ENCODE measurements at regions not wholly inside any gene's neighbourhood (a gene's known extent, or its start where the extent isn't known, plus 50 kb on each side); places are given as distances from the start of the nearest gene placed in this dataset.

DNA sequence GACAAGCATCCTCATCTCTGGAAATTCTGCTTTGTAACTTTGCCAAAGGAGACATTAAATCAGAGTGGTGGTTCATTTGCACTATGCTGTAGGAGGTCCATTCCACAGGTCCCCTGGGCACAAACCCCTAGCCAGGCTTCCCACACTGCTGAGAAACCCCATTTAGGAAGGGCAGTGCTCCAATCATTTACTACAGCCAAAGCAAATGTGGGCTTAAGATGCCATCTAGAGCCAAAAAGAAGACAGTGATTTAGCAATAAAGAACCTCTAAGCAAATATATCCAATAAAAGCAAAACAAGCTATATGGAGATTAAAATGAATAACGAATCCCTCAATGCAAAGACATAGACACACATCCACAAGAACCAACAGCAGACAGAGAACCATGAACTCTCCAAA lies 129.0 kb upstream of the ALDH1B1 start:
- TF ChIP-seq, protein P1, sequence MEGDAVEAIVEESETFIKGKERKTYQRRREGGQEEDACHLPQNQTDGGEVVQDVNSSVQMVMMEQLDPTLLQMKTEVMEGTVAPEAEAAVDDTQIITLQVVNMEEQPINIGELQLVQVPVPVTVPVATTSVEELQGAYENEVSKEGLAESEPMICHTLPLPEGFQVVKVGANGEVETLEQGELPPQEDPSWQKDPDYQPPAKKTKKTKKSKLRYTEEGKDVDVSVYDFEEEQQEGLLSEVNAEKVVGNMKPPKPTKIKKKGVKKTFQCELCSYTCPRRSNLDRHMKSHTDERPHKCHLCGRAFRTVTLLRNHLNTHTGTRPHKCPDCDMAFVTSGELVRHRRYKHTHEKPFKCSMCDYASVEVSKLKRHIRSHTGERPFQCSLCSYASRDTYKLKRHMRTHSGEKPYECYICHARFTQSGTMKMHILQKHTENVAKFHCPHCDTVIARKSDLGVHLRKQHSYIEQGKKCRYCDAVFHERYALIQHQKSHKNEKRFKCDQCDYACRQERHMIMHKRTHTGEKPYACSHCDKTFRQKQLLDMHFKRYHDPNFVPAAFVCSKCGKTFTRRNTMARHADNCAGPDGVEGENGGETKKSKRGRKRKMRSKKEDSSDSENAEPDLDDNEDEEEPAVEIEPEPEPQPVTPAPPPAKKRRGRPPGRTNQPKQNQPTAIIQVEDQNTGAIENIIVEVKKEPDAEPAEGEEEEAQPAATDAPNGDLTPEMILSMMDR (IDR thresholded peaks at IDR 0.05): peak; percentile 35
- TF ChIP-seq, protein P2, sequence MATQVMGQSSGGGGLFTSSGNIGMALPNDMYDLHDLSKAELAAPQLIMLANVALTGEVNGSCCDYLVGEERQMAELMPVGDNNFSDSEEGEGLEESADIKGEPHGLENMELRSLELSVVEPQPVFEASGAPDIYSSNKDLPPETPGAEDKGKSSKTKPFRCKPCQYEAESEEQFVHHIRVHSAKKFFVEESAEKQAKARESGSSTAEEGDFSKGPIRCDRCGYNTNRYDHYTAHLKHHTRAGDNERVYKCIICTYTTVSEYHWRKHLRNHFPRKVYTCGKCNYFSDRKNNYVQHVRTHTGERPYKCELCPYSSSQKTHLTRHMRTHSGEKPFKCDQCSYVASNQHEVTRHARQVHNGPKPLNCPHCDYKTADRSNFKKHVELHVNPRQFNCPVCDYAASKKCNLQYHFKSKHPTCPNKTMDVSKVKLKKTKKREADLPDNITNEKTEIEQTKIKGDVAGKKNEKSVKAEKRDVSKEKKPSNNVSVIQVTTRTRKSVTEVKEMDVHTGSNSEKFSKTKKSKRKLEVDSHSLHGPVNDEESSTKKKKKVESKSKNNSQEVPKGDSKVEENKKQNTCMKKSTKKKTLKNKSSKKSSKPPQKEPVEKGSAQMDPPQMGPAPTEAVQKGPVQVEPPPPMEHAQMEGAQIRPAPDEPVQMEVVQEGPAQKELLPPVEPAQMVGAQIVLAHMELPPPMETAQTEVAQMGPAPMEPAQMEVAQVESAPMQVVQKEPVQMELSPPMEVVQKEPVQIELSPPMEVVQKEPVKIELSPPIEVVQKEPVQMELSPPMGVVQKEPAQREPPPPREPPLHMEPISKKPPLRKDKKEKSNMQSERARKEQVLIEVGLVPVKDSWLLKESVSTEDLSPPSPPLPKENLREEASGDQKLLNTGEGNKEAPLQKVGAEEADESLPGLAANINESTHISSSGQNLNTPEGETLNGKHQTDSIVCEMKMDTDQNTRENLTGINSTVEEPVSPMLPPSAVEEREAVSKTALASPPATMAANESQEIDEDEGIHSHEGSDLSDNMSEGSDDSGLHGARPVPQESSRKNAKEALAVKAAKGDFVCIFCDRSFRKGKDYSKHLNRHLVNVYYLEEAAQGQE (IDR thresholded peaks at IDR 0.05; ENCODE audit: insufficient read depth in 1 of 2, low read depth in 2 of 2, low read length in 1 of 2): no peak
- TF ChIP-seq POLR2AphosphoS5 (IDR thresholded peaks at IDR 0.05; ENCODE audit: low read depth, low read length) (no peak), TCF7L2 (IDR thresholded peaks at IDR 0.05; ENCODE audit: low read depth, low read length) (no peak), SIN3A (IDR thresholded peaks at IDR 0.05; ENCODE audit: borderline replicate concordance, insufficient read depth, low read depth, low read length) (no peak)
